ENCODE measurements at regions not wholly inside any gene's neighbourhood (a gene's known extent, or its start where the extent isn't known, plus 50 kb on each side); places are given as distances from the start of the nearest gene placed in this dataset.

DNA sequence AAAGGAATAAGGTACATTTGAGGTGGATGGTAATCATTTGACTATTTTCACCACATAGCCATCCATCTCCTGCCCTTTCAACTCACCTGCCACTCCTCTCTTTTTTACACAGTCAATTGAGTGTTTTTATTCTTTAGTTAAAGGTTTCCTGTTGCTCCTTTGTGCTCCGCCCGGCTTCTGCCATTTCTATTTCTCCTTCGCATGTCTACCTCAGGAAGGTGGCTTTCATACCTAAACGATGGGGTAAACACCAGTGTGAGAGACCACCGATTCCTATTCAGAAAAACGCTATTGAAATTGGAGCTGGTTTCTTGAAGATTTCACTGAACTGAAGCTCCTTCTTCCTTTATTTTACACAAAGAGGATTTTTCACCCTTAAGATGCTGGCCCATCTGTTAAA, 1628.0 kb upstream of the PIK3C3 start:
- TF ChIP-seq, protein P1, sequence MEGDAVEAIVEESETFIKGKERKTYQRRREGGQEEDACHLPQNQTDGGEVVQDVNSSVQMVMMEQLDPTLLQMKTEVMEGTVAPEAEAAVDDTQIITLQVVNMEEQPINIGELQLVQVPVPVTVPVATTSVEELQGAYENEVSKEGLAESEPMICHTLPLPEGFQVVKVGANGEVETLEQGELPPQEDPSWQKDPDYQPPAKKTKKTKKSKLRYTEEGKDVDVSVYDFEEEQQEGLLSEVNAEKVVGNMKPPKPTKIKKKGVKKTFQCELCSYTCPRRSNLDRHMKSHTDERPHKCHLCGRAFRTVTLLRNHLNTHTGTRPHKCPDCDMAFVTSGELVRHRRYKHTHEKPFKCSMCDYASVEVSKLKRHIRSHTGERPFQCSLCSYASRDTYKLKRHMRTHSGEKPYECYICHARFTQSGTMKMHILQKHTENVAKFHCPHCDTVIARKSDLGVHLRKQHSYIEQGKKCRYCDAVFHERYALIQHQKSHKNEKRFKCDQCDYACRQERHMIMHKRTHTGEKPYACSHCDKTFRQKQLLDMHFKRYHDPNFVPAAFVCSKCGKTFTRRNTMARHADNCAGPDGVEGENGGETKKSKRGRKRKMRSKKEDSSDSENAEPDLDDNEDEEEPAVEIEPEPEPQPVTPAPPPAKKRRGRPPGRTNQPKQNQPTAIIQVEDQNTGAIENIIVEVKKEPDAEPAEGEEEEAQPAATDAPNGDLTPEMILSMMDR (IDR thresholded peaks at IDR 0.05; ENCODE audit: low read depth, low read length): no peak
- H3K27ac ChIP-seq: no peak overlapping the region
- DNase-seq (ENCODE audit: low read depth in 1 of 2, low spot score in 1 of 2): no peak
- H3K9me3 ChIP-seq (ENCODE audit: low read depth): no peaks in the 10 kb centered on the region
- no peaks in the 10 kb centered on the region for H3K36me3 ChIP-seq
- no peak overlapping the region for H3K4me3 ChIP-seq
- H3K4me1 ChIP-seq (ENCODE audit: low read depth): no peaks in the 10 kb centered on the region
- H3K27me3 ChIP-seq: no peaks in the 10 kb centered on the region

GRCh38 chr18:40325988-40326387, 1629.0 kb upstream of the PIK3C3 start:
- TF ChIP-seq, protein P1 (IDR thresholded peaks at IDR 0.05; ENCODE audit: low read depth, low read length): no peak
- Histone ChIP-seq H3K4me3 (no peak overlapping the region), H3K27me3 (no peaks in the 10 kb centered on the region), H3K4me1 (ENCODE audit: low read depth) (no peaks in the 10 kb centered on the region), H3K36me3 (no peaks in the 10 kb centered on the region), H3K9me3 (ENCODE audit: low read depth) (no peaks in the 10 kb centered on the region), H3K27ac (no peak overlapping the region)
- no peak for DNase-seq (ENCODE audit: low read depth in 1 of 2, low spot score in 1 of 2)

- peaks cover 10% of the 10 kb centered on the region for H3K4me1 ChIP-seq (ENCODE audit: low read depth)
- TF ChIP-seq, protein P1 (IDR thresholded peaks at IDR 0.05; ENCODE audit: low read depth, low read length): no peak
- peak overlapping the region; percentile 7 for H3K27ac ChIP-seq
- H3K4me3 ChIP-seq: no peak overlapping the region
- no peaks in the 10 kb centered on the region for H3K27me3 ChIP-seq
- no peaks in the 10 kb centered on the region for H3K9me3 ChIP-seq (ENCODE audit: low read depth)
- H3K36me3 ChIP-seq: no peaks in the 10 kb centered on the region
- DNase-seq (ENCODE audit: low read depth in 1 of 2, low spot score in 1 of 2): peak in 1 of 2 donors; percentile 6
Measured at GRCh38 chr18:40314199-40314598, 1640.8 kb upstream of the PIK3C3 start.

- H3K4me3 ChIP-seq: no peak overlapping the region
- TF ChIP-seq, protein P1 (IDR thresholded peaks at IDR 0.05; ENCODE audit: low read depth, low read length): no peak
- no peaks in the 10 kb centered on the region for H3K36me3 ChIP-seq
Measured at GRCh38 chr18:40313030-40313642, 1641.9 kb upstream of the PIK3C3 start.

DNA sequence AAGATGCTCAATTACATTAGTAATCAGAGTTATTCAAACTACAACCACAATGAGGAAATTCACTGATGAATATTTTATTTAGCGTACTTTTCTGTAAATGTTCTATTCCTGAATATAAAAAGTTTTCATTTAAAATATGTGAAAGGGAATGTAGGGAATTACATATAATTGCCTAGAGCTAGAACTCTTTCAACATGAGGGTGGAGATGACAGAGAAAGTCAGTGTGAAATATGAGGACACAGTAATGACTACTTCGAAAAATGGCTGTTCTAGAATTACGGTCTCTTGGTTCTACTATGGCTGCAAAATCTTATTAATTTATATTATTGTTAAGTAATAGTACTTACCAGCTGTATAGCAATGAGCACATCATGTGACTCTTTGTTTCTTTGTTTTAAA, 1647.4 kb upstream of the PIK3C3 start:
- Histone ChIP-seq H3K4me1 (ENCODE audit: low read depth) (peaks cover 6% of the 10 kb centered on the region), H3K9me3 (ENCODE audit: low read depth) (no peaks in the 10 kb centered on the region), H3K27me3 (no peaks in the 10 kb centered on the region), H3K27ac (no peak overlapping the region), H3K36me3 (no peaks in the 10 kb centered on the region), H3K4me3 (no peak overlapping the region)
- TF ChIP-seq, protein P1 (IDR thresholded peaks at IDR 0.05; ENCODE audit: low read depth, low read length): no peak
- DNase-seq (ENCODE audit: low read depth in 1 of 2, low spot score in 1 of 2): no peak

More at GRCh38 chr18:40313030-40313642, 1641.9 kb upstream of the PIK3C3 start:
- Histone ChIP-seq H3K27ac (no peak overlapping the region), H3K9me3 (ENCODE audit: low read depth) (no peaks in the 10 kb centered on the region), H3K27me3 (no peaks in the 10 kb centered on the region), H3K4me1 (ENCODE audit: low read depth) (peaks cover 10% of the 10 kb centered on the region)
- no peak for DNase-seq (ENCODE audit: low read depth in 1 of 2, low spot score in 1 of 2)

All from cardiac muscle cell (in vitro differentiated cells and primary cell).